NCI-H226 (cell line): ENCODE measurements at regions not wholly inside any gene's neighbourhood (a gene's known extent, or its start where the extent isn't known, plus 50 kb on each side); places are given as distances from the start of the nearest gene placed in this dataset.
"Not testable (repeated sequence)": the region's sequence is repeated elsewhere in the genome, so short reads cannot be mapped to it uniquely, and the experiment has no call there.

ENCODE experiments used
- DNase-seq: peaks from one replicate; pipeline ENCODE4 v3.0.0-alpha.2; 2015

DNA sequence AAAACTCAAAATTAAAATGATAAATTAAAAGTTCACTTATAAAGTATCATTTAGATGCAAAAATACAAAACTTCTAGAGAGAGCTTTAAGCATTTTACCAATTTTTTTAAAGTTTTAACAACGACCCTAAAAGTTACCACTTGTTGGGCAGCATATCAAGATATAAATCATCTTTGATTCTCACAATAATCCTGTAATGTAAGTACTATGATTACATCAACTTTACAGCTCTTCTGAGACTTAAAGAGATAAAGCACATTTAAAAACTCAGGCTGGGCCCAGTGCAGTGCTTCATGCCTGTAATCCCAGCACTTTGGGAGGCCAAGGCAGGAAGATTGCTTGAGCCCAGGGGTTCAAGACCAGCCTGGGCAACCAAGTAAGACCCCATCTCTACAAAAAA, 202.7 kb upstream of the GPC6 start:
- DNase-seq = no peak

DNA sequence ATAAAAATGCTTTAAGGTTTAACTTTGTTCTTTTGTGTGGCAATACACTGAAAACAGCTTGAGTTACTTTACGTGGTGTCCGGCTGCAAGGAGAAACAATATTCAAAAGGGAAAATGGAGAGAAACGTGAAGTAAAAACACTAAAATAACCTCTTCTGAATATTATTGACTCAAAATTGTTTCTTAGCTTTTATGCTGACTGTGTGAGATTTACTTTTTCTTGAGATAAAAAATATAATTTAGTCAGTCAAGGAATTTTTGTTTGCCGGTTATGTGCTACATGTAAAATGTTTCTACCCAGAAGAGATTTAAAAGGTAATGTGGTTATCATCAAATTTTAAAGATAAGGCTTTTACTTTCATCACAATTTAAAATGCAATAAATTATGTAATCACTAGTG, 200.6 kb upstream of the GPC6 start:
- DNase-seq = no peak

DNA sequence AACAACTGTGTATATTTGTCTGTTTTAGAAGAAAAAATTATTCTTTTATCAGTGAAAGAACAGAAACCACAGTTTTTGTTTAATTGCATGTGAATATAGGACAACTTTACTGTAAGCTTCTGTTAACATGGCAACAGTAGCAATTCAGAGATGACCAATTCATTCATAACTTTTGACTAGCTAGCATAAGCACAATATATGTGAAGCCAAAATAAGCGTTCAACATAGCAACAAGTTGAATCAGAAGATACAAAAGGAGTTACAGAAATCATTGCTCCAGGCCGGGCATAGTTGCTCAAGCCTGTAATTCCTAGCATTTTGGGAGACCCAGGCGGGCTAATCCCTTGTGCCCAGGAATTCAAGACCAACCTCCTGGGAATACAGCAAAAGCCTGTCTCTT, 197.1 kb upstream of the GPC6 start:
- DNase-seq = peak; percentile 37

DNA sequence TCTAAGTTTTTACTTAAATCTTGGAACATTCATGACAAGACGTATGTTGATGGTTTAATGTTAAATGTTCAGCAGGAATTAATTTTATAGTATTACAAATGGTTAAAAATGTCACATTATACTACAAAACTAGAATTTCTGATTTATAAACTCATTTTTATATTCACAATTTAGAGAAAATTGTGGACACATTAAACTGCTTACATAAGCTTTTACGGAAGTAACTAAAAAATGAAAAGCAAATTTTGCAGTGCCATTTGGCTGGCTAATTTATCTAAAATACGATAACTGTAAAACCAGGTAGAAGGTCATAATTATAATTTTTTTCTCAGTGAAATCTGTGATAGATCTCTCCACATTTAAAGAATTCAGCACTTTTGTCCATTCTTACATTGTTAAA, 190.2 kb upstream of the GPC6 start:
- no peak for DNase-seq

DNA sequence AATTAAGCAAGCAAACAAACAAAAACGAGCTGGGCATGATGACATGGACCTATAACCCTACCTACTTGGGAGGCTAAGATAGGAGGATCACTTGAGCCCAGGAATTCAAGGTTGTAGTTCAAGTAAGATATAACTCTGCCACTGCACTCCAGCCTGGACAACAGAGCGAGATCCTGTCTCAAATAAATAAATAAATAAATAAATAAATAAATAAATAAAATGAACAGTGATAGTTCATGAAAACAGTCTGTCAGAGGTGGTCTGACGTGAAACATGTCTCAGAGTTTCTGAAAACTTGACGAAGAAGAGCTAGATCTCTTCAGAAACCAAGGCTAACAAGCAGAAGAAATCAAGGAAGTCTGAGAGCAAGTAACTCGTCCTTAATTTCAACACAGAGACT, 188.8 kb upstream of the GPC6 start:
- no peak for DNase-seq

DNA sequence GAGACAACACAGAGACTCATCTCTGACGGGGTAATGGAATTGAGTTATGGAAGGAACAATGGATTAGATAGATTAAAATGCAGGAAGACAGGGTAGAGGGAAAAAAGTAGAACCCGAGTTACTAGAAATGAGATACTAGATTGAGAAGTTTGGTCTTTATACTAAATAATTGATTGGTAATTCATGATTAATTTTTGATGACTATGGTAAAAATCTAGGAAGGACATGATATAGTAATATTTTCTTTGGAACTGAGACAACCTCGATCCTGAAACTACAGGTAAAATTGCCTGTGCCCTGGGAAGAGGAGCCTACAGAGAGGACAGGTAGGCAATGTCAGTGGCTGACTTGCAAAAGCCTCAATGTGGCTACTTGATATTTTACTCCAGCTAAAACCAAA, 188.4 kb upstream of the GPC6 start:
- no peak for DNase-seq

DNA sequence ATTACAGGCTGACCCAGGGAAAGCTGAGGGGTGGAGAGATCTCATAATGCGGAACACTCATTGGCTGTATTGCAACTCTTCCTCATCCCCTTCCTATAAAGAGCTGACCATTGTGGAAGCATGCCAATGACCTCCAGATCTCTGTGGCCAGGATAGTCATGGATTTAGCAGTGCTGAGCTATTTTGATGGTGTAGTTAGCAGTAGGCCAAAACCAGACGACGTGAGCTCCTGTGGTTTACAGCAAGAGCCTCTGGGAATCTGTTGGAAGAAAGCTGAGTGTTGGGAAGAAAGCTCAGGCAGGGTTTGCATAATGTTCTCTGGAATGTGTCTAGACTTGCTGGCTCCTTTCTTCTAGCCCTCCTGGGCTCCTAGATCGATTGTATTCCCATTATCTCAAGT, 187.5 kb upstream of the GPC6 start:
- no peak for DNase-seq

DNA sequence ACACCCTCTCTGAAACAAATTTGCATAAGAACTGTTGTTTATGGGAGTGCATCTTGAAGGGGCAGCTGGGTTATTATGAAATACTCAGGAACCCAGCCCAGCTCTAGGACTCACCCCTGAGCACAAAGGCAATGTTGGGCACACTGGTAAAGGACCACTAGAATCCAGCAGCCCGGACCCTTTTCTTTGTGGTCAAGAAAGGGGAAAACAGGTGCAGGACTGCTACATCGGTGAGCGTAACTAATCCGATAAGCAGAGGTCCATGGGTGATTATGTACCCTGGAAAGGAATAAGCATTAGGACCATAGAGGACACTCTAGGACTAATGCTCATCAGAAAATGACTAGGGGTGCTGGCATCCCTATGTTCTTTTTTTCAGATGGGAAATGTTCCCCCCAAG, 185.0 kb upstream of the GPC6 start:
- not testable (repeated sequence) for DNase-seq

DNA sequence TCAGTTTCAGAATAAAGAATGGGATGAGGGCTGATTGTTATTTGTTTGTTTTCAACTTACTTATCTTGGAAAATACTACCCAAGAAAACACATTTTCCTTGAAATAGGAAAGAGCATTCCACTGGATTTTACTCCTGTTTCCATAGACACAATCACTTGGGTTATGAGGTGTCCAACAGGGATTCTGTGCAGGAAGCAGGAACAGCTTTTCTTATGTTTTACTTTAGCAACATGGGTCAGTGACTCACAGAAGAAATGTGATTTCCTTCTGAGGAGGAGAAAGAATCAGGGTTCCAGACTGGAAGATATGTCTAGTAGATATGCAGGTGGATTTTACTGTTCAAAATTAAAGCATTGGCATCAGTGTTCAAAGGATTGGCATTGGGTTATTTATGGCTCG, 180.8 kb upstream of the GPC6 start:
- DNase-seq = peak; percentile 60

DNA sequence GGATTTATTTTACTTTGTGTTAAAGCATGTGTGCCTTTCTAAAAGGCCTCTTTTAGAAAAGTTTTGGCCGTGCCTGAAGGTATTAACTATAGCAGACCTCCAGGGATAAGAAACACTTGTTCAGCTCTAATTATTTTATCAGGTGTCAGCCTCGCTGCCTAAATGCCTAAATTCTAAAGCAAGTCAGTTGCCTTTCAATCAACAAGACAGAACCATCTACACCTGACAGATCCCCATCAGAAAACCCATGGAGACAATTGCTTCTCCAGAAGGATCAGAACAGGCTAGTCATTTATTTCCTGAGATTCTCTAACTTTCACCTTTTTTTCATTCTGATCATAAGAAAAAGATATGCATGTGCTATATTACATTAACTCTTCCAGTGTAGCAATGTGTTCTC, 171.4 kb upstream of the GPC6 start:
- DNase-seq = no peak

DNA sequence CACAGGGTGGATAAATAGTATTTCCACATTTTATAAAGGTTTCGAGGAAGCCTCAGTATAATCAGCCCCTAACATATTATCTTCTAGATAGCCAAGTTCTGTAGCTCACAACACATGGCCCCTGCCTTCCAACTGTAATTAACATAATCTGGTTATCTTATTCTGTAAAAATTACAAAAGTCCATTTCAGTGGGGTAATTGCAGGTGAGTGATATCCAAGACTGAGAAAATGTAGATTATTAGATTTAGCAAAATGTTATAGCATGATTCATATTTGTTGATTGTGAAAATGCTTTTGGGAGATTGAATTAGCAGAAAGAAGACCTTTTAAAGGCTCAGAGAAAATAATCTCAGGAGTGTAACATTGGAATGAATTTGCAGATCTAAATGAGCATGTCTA, 168.3 kb upstream of the GPC6 start:
- DNase-seq = no peak

DNA sequence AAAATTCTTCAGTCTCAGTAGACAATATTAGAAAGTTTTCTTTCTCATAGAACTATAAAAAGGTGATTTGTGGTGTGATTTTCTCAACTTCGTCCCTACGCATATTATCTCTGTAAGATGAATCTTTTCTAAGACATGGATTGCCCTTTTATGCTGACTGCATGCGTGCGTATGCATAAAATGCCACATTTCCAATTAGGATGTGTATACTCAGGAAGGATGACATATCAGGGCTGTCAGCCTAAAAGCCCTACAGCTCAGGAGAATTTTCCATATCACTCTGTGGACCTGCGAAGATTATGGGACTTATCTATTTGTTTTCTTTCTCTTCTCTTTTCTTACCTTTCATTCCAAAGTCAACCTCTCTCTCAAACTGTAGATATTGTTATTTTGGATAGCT, 166.5 kb upstream of the GPC6 start:
- no peak for DNase-seq

DNA sequence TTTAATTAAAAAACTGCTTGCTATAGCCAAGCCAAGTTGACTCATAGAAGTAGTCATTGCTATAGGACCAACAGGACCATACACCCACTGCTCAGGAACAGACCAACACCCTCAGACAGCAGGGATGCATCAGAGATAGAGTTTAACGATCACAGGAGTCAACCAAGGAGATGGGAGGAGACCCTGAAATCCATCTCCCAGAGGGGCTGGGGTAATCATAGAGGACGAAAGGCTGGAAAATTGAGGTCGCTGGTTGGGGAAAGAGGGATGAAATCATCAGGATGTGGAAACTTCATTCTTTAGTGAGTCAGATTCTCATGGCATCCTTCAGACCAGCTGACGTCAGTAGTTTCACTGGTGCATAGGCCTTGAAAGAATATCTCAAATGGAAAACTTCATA, 160.4 kb upstream of the GPC6 start:
- DNase-seq = peak; percentile 60

DNA sequence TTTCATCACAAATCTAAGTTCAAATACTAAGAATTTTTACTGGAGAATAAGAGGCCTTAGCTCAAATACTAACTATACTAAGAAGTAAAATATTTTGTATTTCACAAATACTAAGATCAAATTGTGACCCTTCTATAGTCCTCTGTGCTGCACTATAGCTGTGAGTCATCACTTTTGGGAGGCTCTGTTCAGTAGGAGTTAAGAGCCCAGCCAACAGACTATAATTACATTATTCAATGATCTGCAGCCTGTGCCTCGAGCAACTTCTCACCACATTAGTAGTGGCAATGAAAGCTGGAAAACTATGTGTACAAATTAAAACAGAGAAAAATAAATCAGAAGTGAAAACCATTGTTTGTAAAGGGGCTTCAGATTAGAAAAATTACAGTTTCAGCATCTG, 147.3 kb upstream of the GPC6 start:
- DNase-seq = peak; percentile 44

DNA sequence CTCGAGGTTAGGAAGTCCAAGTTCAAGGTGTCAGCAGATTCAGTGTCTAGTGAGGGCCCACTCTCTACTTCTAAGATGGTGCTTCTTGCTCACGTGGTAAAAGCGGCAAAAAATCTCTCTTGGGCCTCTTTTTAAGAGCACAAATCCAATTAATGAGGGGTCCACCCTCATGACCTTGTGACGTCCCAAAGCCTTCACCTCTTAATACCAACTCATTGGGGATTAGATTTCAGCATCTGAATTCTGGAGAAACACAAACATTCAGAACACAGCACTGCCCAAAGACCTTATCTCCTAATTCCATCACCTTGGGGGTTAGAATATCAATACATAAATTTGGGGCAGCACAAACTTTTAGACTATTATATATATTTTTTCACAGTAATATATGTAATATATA, 146.4 kb upstream of the GPC6 start:
- no peak for DNase-seq

DNA sequence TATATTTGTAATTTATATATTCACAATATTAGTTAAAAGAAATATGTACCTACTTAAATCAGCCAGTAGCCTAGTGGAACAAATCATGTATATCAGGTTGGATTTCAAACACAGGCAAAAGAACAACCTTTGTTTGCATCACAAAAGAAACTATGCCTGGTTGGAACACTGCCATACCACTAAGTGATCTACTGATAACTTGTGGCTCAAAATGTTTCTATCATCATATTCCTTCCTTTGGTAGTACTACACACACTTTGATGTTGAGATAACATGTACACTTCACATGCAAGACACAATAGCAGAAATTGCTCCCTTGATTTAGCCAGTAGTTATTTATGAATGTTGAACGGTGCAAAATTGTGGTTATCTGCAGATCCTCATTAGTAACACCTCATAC, 146.0 kb upstream of the GPC6 start:
- peak; percentile 66 for DNase-seq

DNA sequence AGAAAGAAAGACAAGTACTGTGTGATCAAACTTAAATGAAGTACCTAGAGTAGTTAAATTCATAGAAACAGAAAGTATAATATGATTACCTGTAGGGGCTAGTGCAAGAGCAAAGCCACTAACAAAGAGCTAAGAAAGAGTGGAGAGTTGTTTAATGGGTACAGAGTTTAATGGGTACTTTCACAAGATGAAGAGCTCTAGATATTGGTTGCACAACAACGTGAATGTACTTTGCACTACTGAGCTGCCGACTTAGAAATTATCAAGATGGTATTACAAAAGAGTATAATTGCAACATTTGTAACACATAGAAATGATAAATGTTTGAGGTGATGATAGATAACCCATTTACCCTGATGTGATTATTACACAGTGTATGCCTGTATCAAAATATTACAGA, 140.3 kb upstream of the GPC6 start:
- DNase-seq = no peak

DNA sequence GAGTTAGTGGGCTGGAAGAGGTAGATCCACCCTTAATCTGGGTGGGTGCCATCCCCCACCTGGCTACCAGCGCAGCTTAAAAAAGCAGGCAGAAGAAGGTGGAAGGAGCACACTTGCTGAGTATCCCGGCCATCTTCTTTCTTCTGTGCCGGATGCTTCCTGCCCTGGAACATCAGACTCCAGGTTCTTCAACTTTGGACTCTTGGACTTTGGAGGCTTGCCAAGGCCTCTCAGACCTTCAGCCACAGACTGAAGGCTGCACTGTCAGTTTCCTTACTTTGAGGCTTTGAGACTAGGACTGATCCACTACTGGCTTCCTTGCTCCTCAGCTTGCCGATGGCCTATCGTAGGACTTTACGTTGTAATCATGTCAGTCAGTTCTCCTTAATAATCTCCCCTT, 127.6 kb upstream of the GPC6 start:
- no peak for DNase-seq

DNA sequence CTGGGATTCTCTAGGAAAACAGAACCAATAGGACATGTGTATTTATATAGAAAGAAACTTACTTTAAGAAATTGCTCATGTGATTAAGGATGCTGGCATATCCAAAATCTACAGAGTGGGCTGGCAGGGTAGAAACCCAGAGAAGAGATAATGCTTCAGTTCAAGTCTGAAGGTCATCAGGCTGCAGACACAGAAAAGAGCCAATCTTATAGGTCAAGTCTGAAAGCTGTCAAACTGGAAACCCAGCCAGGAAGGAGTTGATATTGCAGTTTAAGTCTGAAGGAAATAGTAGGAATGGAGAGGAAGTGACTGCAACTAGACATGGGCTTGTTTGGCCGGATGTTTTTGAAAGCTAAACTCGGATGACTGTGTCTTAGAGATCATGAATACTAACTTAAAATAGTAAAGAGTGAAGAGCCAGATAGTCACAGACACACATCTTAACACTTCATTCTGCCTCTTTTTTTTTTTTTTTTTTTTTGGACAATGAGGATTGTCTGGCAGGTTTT, 125.3 kb upstream of the GPC6 start:
- DNase-seq = no peak

DNA sequence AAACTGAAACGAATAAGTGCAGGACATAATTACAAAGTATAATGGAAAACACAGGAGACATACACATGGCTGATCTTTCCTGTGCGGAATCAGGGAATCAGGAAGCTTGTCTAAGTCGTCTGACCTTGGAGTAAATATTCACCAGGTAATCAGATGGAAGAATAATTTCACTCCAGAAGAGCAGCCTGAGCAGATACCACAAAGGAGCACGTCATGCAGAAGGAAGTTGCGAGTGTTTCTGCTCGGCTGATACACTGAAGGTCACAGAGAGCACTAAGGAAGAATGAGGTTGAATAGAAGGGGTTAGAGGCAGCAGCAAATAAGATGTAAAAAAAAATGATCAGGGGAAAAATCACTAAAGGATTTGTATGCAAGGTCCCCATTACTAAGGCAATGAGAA, 122.3 kb upstream of the GPC6 start:
- no peak for DNase-seq

DNA sequence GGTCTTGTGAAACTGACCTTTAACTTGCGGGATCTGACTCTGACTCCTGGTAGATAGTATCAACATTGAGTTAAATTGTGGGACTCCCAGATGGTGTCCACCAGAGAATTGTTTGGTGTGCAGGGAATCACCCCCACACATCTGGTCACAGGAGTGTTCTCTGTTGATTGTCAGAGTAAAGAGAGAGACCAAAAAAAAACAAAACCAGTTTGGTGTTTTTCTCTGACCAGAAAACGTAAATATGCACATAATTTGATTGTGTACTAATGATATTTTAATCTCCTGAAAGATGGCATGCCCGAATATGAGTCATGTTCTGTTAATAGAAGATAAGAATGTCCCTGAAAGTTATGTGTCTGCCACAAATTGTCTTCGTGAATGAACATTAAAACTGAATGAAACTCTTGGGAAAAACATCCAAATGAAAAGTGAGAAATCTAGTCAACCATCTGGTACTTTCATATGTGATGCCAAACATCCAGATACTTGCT, 118.5 kb upstream of the GPC6 start:
- DNase-seq = no peak

DNA sequence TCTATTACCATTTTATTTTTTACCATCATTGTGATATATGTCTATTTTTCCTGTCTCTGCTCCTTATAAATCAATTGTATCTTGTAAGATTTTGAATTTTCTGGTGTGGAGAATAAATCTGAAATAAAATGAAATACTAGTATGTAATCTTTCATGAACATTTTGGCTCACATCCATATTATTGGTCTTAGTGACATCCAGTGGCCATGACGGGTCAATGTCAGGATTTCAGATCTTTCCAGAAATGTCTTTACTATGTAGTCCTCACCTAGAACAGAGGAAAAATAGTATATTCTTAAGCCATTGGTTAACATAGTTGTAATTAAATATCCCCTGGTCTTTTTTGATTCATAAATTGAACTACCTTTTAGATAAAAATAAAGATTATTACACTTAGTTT, 109.8 kb upstream of the GPC6 start:
- DNase-seq = no peak

DNA sequence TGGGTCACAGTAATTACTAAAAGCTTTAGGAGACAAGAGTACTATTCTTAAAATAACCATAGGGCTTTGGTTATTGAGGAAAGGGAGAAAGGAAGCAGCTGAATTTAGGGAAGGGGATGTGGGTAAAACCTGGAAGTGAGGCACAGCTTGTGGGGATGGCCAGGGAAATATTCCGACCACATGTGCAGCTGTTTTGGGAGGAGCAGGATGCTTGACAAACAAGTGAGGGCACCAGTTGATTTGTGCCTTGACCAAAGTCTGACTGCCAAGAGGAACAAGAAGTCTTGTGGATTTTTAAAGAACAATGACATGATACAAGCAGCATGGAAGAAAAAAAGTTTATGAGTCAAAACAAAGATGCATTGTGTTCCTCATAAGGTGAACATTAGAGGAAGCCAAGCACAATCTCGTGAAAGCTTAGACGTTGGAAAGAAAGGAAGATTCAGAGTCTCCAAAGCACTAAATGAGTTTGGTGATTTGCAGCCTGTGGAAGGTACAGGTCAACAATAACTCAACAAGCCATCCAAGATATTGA, 108.5 kb upstream of the GPC6 start:
- DNase-seq = no peak

DNA sequence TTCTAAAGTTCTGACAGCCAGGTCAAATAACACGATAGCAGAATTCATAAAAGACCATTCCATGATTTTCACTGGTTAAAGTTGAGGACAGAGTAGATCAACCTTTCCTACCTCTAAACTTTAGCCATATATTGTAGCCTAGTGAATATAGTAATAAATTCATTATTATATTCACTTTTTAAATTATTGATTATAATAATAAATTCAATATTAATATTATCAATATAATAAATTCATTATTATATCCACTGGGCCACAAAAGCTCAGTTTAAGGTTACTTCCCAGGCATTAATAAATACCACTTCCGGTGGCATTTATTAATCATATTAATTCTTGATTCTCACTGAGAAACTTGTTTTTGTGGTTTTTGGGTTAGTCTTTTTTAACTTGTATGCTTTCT, 85.7 kb upstream of the GPC6 start:
- DNase-seq = no peak

DNA sequence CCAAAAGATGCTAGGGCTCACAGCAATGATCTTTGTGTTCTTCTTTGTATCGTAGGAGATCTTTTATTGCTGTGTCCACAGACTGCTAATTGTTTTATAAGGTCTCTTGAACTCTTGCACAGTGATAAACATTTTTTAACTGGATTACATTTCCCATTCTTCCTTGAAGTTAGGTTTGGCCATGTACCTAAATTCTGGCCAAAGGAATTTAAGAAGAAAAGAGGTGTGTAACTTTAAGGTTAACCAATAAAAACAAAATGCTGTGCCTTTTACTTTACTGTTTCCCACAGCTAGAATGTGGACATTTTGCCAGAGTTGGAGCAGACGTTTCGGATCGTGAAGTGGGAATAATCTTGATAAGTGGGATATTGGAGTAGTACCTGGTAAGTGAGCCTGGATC, 82.6 kb upstream of the GPC6 start:
- no peak for DNase-seq

DNA sequence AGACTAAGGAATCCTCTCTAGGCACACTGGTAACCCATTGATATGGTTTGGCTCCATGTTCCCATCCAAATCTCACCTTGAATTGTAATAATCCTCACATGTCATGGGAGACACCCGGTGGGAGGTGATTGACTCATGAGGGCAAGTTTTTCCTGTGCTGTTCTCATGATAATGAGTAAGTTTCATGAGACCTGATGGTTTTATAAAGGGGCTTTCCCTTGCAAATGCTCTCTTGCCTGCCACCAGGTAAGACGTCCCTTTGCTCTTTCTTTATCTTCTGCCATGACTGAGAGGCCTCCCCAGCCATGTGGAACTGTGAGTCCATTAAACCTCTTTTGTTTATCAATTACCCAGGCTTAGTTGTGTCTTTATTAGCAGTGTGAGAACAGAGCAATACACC, 81.4 kb upstream of the GPC6 start:
- DNase-seq = no peak
